BLaER1 (cell line): ENCODE measurements at regions not wholly inside any gene's neighbourhood (a gene's known extent, or its start where the extent isn't known, plus 50 kb on each side); places are given as distances from the start of the nearest gene placed in this dataset.
A peak's percentile ranks its signal among the peaks of the same experiment; 100 is the strongest.

Source experiments
- H3K27ac ChIP-seq: shearing (Covaris generic); formaldehyde crosslinking; 2 replicates; pipeline ENCODE4 v1.8.1; 2022
- H3K27me3 ChIP-seq: shearing (Covaris generic); formaldehyde crosslinking; 2 replicates; pipeline ENCODE4 v1.8.1; 2022
- H3K36me3 ChIP-seq: shearing (Covaris generic); formaldehyde crosslinking; 2 replicates; pipeline ENCODE4 v1.8.1; 2022
- H3K4me1 ChIP-seq: shearing (Covaris generic); formaldehyde crosslinking; 2 replicates; pipeline ENCODE4 v1.8.1; 2022
- H3K4me2 ChIP-seq: shearing (Covaris generic); formaldehyde crosslinking; 2 replicates; pipeline ENCODE4 v1.8.1; 2022
- H3K4me3 ChIP-seq: shearing (Covaris generic); formaldehyde crosslinking; 2 replicates; pipeline ENCODE4 v1.8.1; 2022
- H3K9ac ChIP-seq: shearing (Covaris generic); formaldehyde crosslinking; 2 replicates; pipeline ENCODE4 v1.8.1; 2022
- H3K9me3 ChIP-seq: shearing (Covaris generic); formaldehyde crosslinking; 2 replicates; pipeline ENCODE4 v1.8.1; 2022
- H4K20me1 ChIP-seq: shearing (Covaris generic); formaldehyde crosslinking; 2 replicates; pipeline ENCODE4 v1.8.1; 2022
- Cebpa-rat ChIP-seq: shearing (Covaris generic); IDR thresholded peaks from 2 replicates; pipeline ENCODE4 v1.8.1; 2022

DNA sequence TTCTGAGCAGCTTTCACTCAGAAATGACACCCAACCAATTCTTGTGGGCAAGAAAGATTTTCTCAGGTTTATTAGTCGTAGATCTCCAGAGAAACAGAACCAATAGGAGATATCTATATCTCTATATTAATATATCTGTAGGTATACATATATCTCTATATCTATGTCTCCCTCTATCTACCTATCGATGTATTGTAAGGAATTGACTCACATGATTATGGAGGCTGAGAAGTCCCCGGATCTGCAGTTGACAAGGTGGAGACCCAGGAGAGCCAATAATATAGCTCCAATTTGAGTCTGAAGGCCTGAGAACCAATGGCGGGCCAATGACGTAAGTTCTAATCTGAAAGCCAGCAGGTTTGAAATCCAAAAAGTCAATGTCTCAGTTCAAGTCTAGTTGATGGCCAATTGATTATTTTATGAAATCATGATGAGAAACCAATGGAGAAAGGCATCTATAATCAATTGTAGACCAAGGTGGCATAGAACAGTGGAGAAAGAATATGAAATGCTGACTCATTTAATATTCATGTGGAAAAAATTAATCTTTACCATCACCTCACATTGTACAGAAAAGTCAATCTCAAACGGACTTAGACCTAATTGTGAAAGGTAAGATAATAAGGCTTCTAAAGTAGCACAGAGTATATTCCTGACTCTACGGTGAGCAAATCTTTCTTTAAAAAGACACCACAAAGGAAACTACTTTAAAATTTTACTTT, 65.6 kb upstream of the CHRNA7 start:
- Histone ChIP-seq H3K4me3 (no peak overlapping the region), H3K9ac (no peak overlapping the region), H3K9me3 (peaks cover 17% of the 10 kb centered on the region), H3K36me3 (no peaks in the 10 kb centered on the region), H3K4me2 (no peak overlapping the region), H3K27ac (no peak overlapping the region), H3K4me1 (peaks cover 12% of the 10 kb centered on the region), H3K27me3 (no peaks in the 10 kb centered on the region), H4K20me1 (no peaks in the 10 kb centered on the region)
- no peak for TF ChIP-seq Cebpa-rat

DNA sequence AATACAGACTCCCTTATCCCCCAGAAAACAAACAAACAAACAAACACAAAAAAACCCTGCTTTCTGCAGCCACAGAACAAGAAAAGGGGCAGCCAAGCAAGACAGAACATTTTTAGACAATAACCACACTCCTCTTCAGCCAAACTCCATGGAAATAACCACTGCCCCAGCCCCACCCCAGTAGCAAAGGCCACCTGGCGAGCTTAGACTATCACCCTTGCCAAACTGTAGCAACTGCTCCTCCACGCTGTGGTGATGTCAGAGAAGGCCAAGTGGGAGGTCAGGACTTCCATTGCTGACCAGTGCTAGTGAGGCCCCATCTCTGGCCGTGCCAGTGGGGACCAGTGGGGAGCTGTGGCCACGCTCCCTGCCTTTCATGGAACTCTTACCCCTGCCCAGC, 60.3 kb upstream of the CHRNA7 start:
- Histone ChIP-seq H3K9ac (no peak overlapping the region; the same call in 1 of the 2 replicates), H3K4me2 (peak overlapping the region; percentile 73), H3K27ac (peak overlapping the region; percentile 25; the same call in 1 of the 2 replicates), H3K27me3 (no peaks in the 10 kb centered on the region), H4K20me1 (no peaks in the 10 kb centered on the region), H3K4me3 (no peak overlapping the region), H3K4me1 (peaks cover 18% of the 10 kb centered on the region), H3K36me3 (no peaks in the 10 kb centered on the region), H3K9me3 (no peaks in the 10 kb centered on the region)
- no peak for TF ChIP-seq Cebpa-rat

DNA sequence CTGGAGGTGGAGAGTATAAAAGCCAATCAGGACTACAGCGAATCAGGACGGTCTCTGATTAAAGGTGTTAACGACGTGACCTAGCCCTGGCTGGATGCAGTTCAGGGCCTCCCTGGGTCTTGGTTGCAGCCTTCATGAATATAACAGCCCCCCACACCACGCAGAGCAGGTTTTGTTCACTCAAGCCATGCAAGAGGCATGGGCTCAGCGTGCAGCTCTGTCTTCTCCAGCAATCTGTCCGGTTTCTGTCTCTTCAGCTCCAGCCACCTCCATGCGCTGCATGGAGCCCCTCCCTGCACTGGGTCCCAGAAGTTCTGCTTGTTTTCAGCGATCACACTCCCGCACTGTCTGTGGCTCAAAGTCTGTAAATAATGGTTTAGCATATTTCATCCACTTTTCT, 57.1 kb upstream of the CHRNA7 start:
- Histone ChIP-seq H3K4me1 (peaks cover 25% of the 10 kb centered on the region), H3K4me2 (no peak overlapping the region), H3K27ac (no peak overlapping the region)

DNA sequence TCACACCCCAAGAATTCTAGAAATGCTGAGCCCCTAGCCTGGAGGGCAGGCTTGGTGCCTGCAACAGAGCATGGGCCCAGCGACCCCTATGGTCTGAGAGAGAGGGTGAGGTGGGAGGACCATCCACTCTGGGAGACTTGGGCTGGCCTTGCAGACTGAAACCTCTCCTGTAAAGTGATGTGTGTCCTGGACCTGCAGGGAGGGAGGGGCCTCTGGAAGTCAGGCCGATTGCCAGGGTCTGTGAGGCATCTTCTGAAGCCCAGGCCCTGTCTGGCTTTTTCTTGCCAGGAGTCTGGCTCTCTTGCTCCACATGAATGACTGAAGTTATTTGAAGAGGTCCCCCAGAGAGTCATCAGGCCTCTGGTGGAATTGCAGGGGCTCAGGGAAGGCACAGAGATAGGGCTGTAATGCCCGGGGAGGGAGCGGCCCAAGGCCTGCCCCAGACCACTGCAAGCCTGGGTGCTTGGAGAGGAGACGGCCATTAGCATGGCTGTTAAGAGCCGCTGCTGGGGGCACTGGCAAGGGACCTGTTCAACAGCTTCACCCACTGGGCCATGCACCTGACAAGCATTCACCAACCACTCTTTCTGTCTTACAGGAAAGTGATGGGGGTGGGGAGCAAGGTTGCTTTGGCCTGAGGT, 56.0 kb upstream of the CHRNA7 start:
- no peak overlapping the region for H3K27ac ChIP-seq
- no peak overlapping the region for H3K4me2 ChIP-seq
- H3K27me3 ChIP-seq: no peaks in the 10 kb centered on the region
- TF ChIP-seq Cebpa-rat: no peak
- H4K20me1 ChIP-seq: no peaks in the 10 kb centered on the region
- no peaks in the 10 kb centered on the region for H3K36me3 ChIP-seq
- H3K9ac ChIP-seq: no peak overlapping the region
- peaks cover 23% of the 10 kb centered on the region for H3K4me1 ChIP-seq
- H3K9me3 ChIP-seq: no peaks in the 10 kb centered on the region
- no peak overlapping the region for H3K4me3 ChIP-seq

More for the DNA sequence above, 57.1 kb upstream of the CHRNA7 start:
- Histone ChIP-seq H4K20me1 (no peaks in the 10 kb centered on the region), H3K27me3 (no peaks in the 10 kb centered on the region), H3K36me3 (no peaks in the 10 kb centered on the region), H3K9me3 (no peaks in the 10 kb centered on the region), H3K4me3 (no peak overlapping the region), H3K9ac (no peak overlapping the region)
- no peak for TF ChIP-seq Cebpa-rat

DNA sequence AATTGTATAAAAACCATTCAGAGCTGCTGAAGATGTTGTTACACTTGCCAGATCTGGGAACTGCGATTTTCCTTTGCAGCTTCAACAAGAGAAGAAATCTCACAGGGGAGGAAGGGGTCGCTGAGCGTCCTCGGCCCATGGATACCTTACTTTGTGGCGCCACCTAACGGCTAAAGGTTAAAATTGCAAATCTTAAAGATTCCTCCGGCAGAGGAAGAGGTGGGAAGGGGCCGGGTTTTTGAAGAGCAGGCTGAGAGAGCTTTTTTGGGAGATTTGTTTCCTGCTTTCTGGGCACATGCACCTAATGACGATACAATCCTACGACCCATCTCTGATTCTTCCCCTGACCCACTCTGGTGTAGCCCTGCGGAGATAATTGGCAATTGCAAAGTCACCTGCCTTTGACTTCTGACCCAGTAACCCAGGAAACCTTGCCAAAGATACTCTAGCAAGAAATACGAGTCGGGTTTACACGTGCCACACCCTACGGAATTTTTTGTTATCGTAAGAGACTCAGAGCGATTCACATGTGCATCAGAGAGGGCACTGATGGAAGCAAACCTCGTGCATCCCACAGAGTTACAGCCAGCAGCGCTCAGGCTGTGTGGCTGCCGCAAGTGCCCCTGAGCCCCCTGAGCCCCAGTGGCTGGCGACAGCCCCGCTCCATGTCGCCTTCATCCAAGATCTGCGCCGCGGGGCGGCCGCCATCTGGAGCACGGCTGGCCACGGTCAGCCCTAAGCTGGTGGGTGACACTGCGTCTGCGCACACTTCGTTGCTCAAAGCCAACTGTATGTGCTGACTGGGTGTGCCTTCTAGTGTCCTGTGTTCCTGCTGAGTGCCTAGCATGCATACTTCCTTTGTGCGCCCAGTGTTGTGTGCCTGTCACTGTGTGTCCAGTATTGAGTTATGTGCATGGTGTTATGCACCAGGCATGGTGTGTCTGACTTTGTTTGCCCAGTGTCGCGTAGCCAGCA, 55.2 kb upstream of the CHRNA7 start:
- peaks cover 14% of the 10 kb centered on the region for H3K4me1 ChIP-seq
- no peaks in the 10 kb centered on the region for H3K9me3 ChIP-seq
- no peaks in the 10 kb centered on the region for H4K20me1 ChIP-seq
- H3K4me3 ChIP-seq: no peak overlapping the region; the same call in 1 of the 2 replicates
- no peak for TF ChIP-seq Cebpa-rat
- H3K27ac ChIP-seq: no peak overlapping the region
- H3K36me3 ChIP-seq: no peaks in the 10 kb centered on the region
- no peak overlapping the region for H3K9ac ChIP-seq
- peak overlapping the region; percentile 72 for H3K4me2 ChIP-seq
- H3K27me3 ChIP-seq: no peaks in the 10 kb centered on the region

DNA sequence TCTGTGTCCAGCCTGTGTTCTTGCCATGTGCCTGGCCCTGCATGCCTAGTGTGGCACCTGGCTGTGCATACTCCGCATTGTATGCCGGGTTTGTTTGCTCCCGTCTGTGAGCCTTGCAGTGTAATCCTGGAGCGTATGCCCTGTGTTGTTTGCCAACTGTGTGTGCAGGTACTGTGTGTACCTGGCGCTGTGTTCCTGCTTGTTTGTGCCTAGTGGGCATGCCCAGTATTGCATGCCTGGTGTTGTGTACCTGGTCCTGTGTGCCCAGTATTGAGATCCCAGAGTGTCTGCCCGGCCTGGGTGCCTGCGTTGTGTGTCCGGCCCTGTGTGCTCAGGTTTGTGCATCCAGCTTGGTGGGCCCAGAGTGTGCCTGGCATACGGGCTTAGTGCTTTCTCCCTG, 54.5 kb upstream of the CHRNA7 start:
- Histone ChIP-seq H3K4me2 (peak overlapping the region; percentile 72), H3K27me3 (no peaks in the 10 kb centered on the region), H3K9ac (no peak overlapping the region), H4K20me1 (no peaks in the 10 kb centered on the region), H3K9me3 (no peaks in the 10 kb centered on the region), H3K36me3 (no peaks in the 10 kb centered on the region), H3K27ac (no peak overlapping the region), H3K4me1 (peaks cover 9% of the 10 kb centered on the region), H3K4me3 (no peak overlapping the region)
- TF ChIP-seq Cebpa-rat: no peak

DNA sequence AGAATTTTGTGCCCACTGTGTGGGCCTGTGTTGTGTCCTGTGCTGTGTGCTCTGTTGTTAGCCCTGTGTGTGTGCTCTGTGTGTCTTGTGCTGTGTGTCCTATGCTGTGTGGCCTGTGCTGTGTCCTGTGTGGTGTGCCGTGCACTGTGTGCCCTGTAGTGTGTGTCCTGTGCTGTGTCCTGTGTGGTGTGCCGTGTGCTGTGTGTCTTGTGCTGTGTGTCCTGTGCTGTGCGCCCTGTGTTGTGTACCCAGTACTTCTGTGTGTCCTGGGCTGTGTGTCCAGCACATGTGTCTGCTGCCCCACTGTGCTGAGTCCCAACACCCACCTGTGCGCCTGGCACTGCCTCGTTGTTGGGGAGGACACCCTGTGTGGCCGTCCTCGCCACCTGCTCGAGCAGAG, 53.2 kb upstream of the CHRNA7 start:
- H3K4me3 ChIP-seq: no peak overlapping the region
- no peak overlapping the region for H3K4me2 ChIP-seq
- peaks cover 9% of the 10 kb centered on the region for H3K4me1 ChIP-seq
- no peaks in the 10 kb centered on the region for H3K36me3 ChIP-seq
- no peaks in the 10 kb centered on the region for H3K27me3 ChIP-seq
- no peak for TF ChIP-seq Cebpa-rat
- H3K27ac ChIP-seq: no peak overlapping the region
- no peaks in the 10 kb centered on the region for H4K20me1 ChIP-seq
- no peaks in the 10 kb centered on the region for H3K9me3 ChIP-seq
- no peak overlapping the region for H3K9ac ChIP-seq

DNA sequence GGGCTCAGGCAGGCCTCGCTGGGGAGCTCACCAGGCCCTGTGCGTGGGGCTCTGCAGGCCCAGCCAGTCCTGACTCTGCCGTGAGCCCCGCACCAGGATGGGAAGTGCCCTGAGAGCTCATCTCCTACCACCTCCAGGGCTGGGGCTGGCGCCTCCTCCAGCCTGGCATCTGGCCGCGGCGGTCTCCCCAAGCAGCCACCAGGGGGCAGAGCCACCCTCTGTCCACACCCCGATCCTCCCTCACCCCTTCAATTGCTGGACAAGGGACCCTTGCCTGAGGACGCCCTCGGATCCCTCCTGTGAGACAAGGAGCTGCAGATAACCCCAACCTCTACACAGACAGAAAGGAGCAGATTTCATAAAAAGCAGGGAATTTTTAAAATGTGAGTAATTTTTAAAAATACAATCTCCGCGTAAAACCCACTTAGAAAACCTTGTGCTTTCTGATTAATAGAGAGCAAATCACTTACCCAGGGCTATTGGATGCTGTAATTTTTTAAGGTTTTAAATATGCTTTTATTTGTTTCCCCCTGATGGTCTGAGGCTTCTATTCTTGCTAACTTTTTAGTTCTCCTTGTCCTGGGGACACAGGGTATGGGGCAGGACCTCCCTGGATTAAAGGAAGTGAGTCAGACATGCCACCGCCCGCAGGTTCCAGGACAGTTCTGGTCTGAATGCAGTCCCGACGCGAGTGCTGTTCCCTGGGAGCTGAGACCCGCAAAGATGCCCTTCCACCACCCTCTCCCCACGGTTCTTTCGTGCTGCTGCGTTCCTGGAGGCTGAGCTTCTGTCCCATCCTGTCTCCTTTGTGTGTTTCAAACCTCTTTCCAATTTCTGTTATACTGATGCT, 52.3 kb upstream of the CHRNA7 start:
- Histone ChIP-seq H4K20me1 (no peaks in the 10 kb centered on the region), H3K36me3 (no peaks in the 10 kb centered on the region), H3K9ac (no peak overlapping the region), H3K4me1 (peaks cover 9% of the 10 kb centered on the region), H3K4me3 (no peak overlapping the region), H3K27me3 (no peaks in the 10 kb centered on the region), H3K9me3 (no peaks in the 10 kb centered on the region), H3K27ac (no peak overlapping the region), H3K4me2 (no peak overlapping the region)
- no peak for TF ChIP-seq Cebpa-rat
